ENCODE measurements at regions not wholly inside any gene's neighbourhood (a gene's known extent, or its start where the extent isn't known, plus 50 kb on each side); places are given as distances from the start of the nearest gene placed in this dataset.

DNA sequence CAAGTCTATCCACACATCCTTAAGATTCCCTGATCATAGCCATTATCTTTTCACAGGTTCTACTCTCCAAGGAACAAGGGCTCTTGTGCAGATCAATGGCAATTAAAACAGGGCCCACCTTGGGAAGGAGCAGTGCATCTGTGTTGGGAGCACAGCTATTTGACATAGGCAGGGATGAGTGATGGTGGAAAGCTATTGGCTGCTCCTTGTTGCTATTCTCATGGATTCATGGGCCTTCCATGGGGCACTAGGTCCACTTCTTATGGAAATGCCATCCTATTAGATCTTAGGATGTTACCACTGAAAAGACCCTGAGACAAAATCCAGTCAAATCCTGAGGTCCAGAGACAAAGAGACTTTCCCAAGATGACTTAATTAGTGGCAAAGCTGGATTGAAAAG, 148.6 kb upstream of the MTNR1B start:
- TF ChIP-seq, protein P1, sequence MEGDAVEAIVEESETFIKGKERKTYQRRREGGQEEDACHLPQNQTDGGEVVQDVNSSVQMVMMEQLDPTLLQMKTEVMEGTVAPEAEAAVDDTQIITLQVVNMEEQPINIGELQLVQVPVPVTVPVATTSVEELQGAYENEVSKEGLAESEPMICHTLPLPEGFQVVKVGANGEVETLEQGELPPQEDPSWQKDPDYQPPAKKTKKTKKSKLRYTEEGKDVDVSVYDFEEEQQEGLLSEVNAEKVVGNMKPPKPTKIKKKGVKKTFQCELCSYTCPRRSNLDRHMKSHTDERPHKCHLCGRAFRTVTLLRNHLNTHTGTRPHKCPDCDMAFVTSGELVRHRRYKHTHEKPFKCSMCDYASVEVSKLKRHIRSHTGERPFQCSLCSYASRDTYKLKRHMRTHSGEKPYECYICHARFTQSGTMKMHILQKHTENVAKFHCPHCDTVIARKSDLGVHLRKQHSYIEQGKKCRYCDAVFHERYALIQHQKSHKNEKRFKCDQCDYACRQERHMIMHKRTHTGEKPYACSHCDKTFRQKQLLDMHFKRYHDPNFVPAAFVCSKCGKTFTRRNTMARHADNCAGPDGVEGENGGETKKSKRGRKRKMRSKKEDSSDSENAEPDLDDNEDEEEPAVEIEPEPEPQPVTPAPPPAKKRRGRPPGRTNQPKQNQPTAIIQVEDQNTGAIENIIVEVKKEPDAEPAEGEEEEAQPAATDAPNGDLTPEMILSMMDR (IDR thresholded peaks at IDR 0.05): no peak
- no peak for TF ChIP-seq ZFX (IDR thresholded peaks at IDR 0.05; ENCODE audit: borderline replicate concordance)
